Stomach (tissue), 4 donors: ENCODE measurements at regions not wholly inside any gene's neighbourhood (a gene's known extent, or its start where the extent isn't known, plus 50 kb on each side); places are given as distances from the start of the nearest gene placed in this dataset.

Experiments used
- EP300 ChIP-seq: sonication (generic); formaldehyde crosslinking; IDR thresholded peaks from one replicate; pipeline ENCODE4 v1.6.1; 2017; ENCODE audit warnings: antibody characterized with exemption
- POLR2A ChIP-seq, 4 donors: fragments of 450-650 bp; IDR thresholded peaks; one replicate each; pipeline ENCODE4 v1.6.1; 2016; ENCODE audit warnings: antibody characterized with exemption in 4 of 4, control low read depth in 2 of 4, mild to moderate bottlenecking in 1 of 4, moderate library complexity in 1 of 4
- POLR2AphosphoS5 ChIP-seq, 3 donors: sonication (generic); formaldehyde crosslinking; IDR thresholded peaks; one replicate each; pipeline ENCODE4 v1.6.1; 2016; ENCODE audit warnings: antibody characterized with exemption in 3 of 3
- TF ChIP-seq, protein P1 (sequence below), 7 experiments: fragments of 450-650 bp in 4 of 7; fragments of 200-600 bp in 3 of 7; sonication (generic) in 3 of 7; IDR thresholded peaks; one replicate each; pipeline ENCODE4 v1.5.1; 2016 to 2019; ENCODE audit warnings: antibody characterized with exemption in 7 of 7, control low read depth in 2 of 7, mild to moderate bottlenecking in 1 of 7

DNA sequence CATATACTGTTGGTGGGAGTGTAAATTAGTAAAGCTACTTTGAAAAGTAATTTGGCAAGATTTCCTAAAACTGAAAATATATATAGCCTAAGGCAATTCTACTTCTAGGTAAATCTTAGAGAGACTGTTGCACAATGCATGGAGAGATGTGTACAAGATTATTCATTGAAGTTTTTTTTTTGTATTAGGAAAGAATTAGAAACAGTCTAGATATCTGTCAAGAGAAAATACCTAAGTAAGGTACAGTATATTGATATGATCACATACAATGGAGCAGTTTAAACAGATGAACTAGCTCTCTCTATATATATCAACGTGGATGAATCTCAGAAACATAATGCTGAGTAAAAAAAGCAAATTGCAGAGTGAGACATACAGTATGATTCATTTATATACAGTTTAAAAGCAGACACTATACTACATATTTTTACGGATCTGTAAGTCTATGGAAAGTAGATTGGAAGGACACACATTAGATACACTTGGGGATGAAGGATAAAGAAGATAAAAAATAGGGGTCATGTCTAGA lies 59.3 kb upstream of the ACVR1 start:
- TF ChIP-seq, protein P1, sequence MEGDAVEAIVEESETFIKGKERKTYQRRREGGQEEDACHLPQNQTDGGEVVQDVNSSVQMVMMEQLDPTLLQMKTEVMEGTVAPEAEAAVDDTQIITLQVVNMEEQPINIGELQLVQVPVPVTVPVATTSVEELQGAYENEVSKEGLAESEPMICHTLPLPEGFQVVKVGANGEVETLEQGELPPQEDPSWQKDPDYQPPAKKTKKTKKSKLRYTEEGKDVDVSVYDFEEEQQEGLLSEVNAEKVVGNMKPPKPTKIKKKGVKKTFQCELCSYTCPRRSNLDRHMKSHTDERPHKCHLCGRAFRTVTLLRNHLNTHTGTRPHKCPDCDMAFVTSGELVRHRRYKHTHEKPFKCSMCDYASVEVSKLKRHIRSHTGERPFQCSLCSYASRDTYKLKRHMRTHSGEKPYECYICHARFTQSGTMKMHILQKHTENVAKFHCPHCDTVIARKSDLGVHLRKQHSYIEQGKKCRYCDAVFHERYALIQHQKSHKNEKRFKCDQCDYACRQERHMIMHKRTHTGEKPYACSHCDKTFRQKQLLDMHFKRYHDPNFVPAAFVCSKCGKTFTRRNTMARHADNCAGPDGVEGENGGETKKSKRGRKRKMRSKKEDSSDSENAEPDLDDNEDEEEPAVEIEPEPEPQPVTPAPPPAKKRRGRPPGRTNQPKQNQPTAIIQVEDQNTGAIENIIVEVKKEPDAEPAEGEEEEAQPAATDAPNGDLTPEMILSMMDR (IDR thresholded peaks at IDR 0.05), result no peak
- TF ChIP-seq POLR2AphosphoS5 (IDR thresholded peaks at IDR 0.05), result no peak
- TF ChIP-seq POLR2A (IDR thresholded peaks at IDR 0.05), result no peak
- TF ChIP-seq EP300, result no peak
